IgD-negative memory B cell (primary cell): ENCODE measurements at regions not wholly inside any gene's neighbourhood (a gene's known extent, or its start where the extent isn't known, plus 50 kb on each side); places are given as distances from the start of the nearest gene placed in this dataset.
"Not testable (repeated sequence)": the region's sequence is repeated elsewhere in the genome, so short reads cannot be mapped to it uniquely, and the experiment has no call there.

Source experiments
- H3K27ac Mint-ChIP-seq, 3 donors: one replicate each; pipeline ENCODE4 v1.8.0; 2020 to 2022; ENCODE audit warnings: mild to moderate bottlenecking in 3 of 3, mixed read lengths in 3 of 3, moderate library complexity in 1 of 3
- H3K27me3 Mint-ChIP-seq: one replicate; pipeline ENCODE4 v1.8.0; 2021; ENCODE audit warnings: mixed read lengths
- H3K36me3 Mint-ChIP-seq: one replicate; pipeline ENCODE4 v1.8.0; 2020; ENCODE audit warnings: mild to moderate bottlenecking, mixed read lengths
- H3K4me1 Mint-ChIP-seq, 3 donors: one replicate each; pipeline ENCODE4 v1.8.0; 2020 to 2022; ENCODE audit warnings: mixed read lengths in 3 of 3, mild to moderate bottlenecking in 1 of 3
- H3K4me3 Mint-ChIP-seq, 4 donors: one replicate each; pipeline ENCODE4 v1.8.0; 2020 to 2022; ENCODE audit warnings: mild to moderate bottlenecking in 4 of 4, mixed read lengths in 4 of 4, moderate library complexity in 3 of 4
- H3K9me3 Mint-ChIP-seq, 3 donors: one replicate each; pipeline ENCODE4 v1.8.0; 2020 to 2021; ENCODE audit warnings: mixed read lengths in 3 of 3, mild to moderate bottlenecking in 1 of 3

- Mint-ChIP-seq H3K9me3 (peaks cover 3 to 6% (median 5%) of the 10 kb centered on the region in 3 donors), H3K4me3 (no peak overlapping the region), H3K4me1 (no peaks in the 10 kb centered on the region), H3K36me3 (peaks cover 2% of the 10 kb centered on the region), H3K27me3 (no peaks in the 10 kb centered on the region), H3K27ac (no peak overlapping the region)
Measured at GRCh38 chr14:38546932-38547551, 291.1 kb upstream of the CLEC14A start.

- no peaks in the 10 kb centered on the region for H3K4me1 Mint-ChIP-seq
- no peak overlapping the region for H3K27ac Mint-ChIP-seq
- H3K4me3 Mint-ChIP-seq: no peak overlapping the region
- H3K9me3 Mint-ChIP-seq: peaks cover 3 to 5% (median 3%) of the 10 kb centered on the region in 3 donors
- peaks cover 2% of the 10 kb centered on the region for H3K36me3 Mint-ChIP-seq
- H3K27me3 Mint-ChIP-seq: no peaks in the 10 kb centered on the region
Measured at GRCh38 chr14:38544776-38545175, 288.9 kb upstream of the CLEC14A start.

DNA sequence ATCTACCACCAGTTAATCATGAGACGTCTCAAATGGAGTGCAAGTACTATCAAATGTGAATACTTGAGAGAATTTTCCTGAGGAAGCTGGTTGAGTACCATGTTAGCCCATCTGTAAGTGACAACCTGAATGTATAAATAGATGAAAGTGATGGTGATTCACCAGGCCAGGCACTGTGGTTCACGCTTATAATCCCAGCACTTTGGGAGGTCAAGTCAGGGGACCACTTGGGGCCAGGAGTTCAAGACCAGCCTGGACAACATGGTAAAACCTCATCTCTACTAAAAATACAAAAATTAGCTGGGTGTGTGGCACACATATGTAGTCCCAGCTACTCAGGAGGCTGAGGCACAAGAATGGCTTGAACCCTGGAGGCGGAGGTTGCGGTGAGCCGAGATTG is 288.0 kb upstream of the CLEC14A start:
- H3K36me3 Mint-ChIP-seq, H3K9me3 Mint-ChIP-seq, H3K4me1 Mint-ChIP-seq, H3K27me3 Mint-ChIP-seq, H3K4me3 Mint-ChIP-seq, H3K27ac Mint-ChIP-seq: not testable (repeated sequence)

GRCh38 chr14:38538053-38538452 is 282.2 kb upstream of the CLEC14A start:
- H3K27me3 Mint-ChIP-seq, H3K4me3 Mint-ChIP-seq, H3K36me3 Mint-ChIP-seq, H3K27ac Mint-ChIP-seq, H3K9me3 Mint-ChIP-seq, H3K4me1 Mint-ChIP-seq: not testable (repeated sequence)

- no peak overlapping the region for H3K4me3 Mint-ChIP-seq
- H3K27ac Mint-ChIP-seq: no peak overlapping the region
- H3K27me3 Mint-ChIP-seq: no peaks in the 10 kb centered on the region
- H3K9me3 Mint-ChIP-seq: peaks cover 0 to 6% (median 5%) of the 10 kb centered on the region in 3 donors
- no peaks in the 10 kb centered on the region for H3K36me3 Mint-ChIP-seq
- H3K4me1 Mint-ChIP-seq: no peaks in the 10 kb centered on the region
Measured at GRCh38 chr14:38536376-38537038, 280.6 kb upstream of the CLEC14A start.

GRCh38 chr14:38528582-38528981 is 272.7 kb upstream of the CLEC14A start:
- peaks cover 0 to 17% (median 4%) of the 10 kb centered on the region in 3 donors for H3K9me3 Mint-ChIP-seq
- no peaks in the 10 kb centered on the region for H3K27me3 Mint-ChIP-seq
- no peak overlapping the region for H3K4me3 Mint-ChIP-seq
- H3K27ac Mint-ChIP-seq: no peak overlapping the region
- H3K4me1 Mint-ChIP-seq: no peaks in the 10 kb centered on the region
- H3K36me3 Mint-ChIP-seq: no peaks in the 10 kb centered on the region

DNA sequence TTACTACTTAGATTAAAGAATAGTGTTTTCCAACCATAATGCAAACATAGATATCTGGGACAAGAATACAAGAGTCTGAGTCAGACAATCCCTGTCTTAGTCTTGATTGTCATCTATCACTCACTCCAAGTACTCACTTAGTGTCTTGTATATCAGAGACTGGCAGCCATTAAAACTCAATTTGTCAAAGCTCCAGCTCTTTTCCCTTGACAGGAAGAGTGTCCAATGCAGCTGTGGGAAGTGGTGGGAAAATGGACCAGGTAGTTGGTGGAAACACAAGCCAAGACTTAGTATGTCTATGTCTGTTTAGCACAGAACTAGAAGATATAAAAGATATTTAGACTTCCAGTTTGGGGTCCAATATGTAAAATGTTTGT is 271.6 kb upstream of the CLEC14A start:
- peaks cover 0 to 16% (median 4%) of the 10 kb centered on the region in 3 donors for H3K9me3 Mint-ChIP-seq
- no peaks in the 10 kb centered on the region for H3K27me3 Mint-ChIP-seq
- no peaks in the 10 kb centered on the region for H3K4me1 Mint-ChIP-seq
- H3K27ac Mint-ChIP-seq: peak overlapping the region in 1 of 3 donors; percentile 33
- H3K4me3 Mint-ChIP-seq: no peak overlapping the region
- no peaks in the 10 kb centered on the region for H3K36me3 Mint-ChIP-seq

DNA sequence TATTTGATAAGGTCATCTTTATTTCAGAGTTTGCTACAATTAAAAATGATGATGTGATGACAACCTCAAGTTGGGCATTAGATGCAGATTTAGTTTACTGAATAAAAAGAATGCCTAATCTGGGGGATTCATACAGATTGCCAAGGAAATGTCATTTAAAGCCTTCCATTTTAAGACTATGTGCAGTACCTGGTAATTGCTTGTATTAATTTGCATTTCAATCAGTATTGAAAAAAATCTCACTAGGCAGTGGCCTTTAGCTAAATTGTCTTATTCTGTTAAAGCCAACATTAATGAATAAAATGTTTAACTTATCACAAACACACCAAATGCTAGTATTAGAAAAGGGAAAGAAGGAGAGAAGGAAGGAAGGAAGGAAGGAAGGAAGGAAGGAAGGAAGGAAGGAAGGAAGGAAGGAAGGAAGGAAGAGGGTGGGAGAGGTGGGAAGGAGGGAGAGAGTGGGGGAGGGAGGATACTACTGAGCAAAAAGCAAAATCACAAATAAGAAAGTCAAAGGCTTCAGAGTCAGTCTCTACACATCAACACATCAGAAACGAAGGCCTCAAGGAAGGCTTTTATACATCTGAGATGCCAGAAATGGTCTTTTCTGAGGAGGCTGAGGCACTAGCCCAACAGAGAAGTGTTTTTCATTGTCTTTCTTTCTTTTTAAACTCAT is 271.1 kb upstream of the CLEC14A start:
- Mint-ChIP-seq H3K4me3 (no peak overlapping the region), H3K9me3 (peaks cover 0 to 13% (median 2%) of the 10 kb centered on the region in 3 donors), H3K4me1 (no peaks in the 10 kb centered on the region), H3K36me3 (no peaks in the 10 kb centered on the region), H3K27me3 (no peaks in the 10 kb centered on the region), H3K27ac (no peak overlapping the region)

- no peak overlapping the region for H3K27ac Mint-ChIP-seq
- H3K4me3 Mint-ChIP-seq: no peak overlapping the region
- H3K9me3 Mint-ChIP-seq: peaks cover 0 to 4% (median 2%) of the 10 kb centered on the region in 3 donors
- H3K27me3 Mint-ChIP-seq: no peaks in the 10 kb centered on the region
- H3K36me3 Mint-ChIP-seq: no peaks in the 10 kb centered on the region
- H3K4me1 Mint-ChIP-seq: no peaks in the 10 kb centered on the region
Measured at GRCh38 chr14:38524636-38525509, 269.0 kb upstream of the CLEC14A start.

DNA sequence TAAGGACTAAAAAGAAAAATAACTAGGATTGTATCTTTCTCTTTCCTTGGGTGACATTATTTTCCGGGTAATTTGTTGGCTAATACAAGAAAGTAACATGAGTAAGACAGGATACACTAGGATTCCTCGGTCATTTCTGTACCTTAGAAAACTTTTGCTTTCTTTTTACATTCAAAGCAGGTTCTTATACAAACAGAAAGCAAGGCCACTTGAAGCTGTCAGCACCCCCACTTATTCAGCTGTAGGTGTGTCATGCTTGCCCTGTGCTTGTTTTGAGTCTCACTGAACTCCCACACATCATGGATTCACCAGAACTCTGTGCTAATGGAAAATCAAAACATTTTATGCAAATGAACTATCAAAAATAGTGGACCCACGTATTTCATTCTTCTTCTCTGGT is 266.8 kb upstream of the CLEC14A start:
- H3K36me3 Mint-ChIP-seq: no peaks in the 10 kb centered on the region
- H3K9me3 Mint-ChIP-seq: peaks cover 0 to 4% (median 2%) of the 10 kb centered on the region in 3 donors
- no peak overlapping the region for H3K27ac Mint-ChIP-seq
- H3K4me3 Mint-ChIP-seq: no peak overlapping the region
- no peaks in the 10 kb centered on the region for H3K27me3 Mint-ChIP-seq
- no peaks in the 10 kb centered on the region for H3K4me1 Mint-ChIP-seq

DNA sequence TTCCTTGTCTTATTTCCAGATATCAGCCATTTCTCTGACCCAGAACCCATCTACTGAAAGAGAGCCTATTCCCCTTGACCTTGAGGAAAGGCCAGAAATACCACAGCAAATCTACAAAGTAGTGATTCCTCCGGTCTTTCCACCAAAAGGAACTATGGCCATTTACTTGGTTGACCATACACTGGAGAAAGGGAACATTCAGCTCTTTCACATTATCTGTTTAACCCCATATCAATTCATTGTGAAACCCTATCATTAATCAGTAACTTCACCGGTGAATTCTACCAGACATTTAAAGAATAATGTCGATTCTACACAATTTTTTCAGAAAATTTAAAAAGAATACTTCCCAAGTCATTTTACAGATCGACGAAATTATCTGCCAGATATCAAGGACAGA is 265.7 kb upstream of the CLEC14A start:
- Mint-ChIP-seq H3K4me3 (no peak overlapping the region), H3K4me1 (no peaks in the 10 kb centered on the region), H3K27ac (no peak overlapping the region), H3K27me3 (no peaks in the 10 kb centered on the region), H3K36me3 (no peaks in the 10 kb centered on the region), H3K9me3 (peaks cover 0 to 4% (median 2%) of the 10 kb centered on the region in 3 donors)

- Mint-ChIP-seq H3K27ac (no peak overlapping the region), H3K27me3 (no peaks in the 10 kb centered on the region), H3K4me1 (no peaks in the 10 kb centered on the region), H3K36me3 (no peaks in the 10 kb centered on the region), H3K4me3 (no peak overlapping the region), H3K9me3 (peaks cover 2 to 3% (median 3%) of the 10 kb centered on the region in 3 donors)
Measured at GRCh38 chr14:38517426-38517825, 261.5 kb upstream of the CLEC14A start.

GRCh38 chr14:38512236-38512635 is 256.3 kb upstream of the CLEC14A start:
- Mint-ChIP-seq H3K27me3 (no peaks in the 10 kb centered on the region), H3K27ac (no peak overlapping the region), H3K4me3 (no peak overlapping the region), H3K4me1 (no peaks in the 10 kb centered on the region), H3K36me3 (peaks cover 1% of the 10 kb centered on the region), H3K9me3 (peaks cover 0 to 6% (median 4%) of the 10 kb centered on the region in 3 donors)

- Mint-ChIP-seq H3K4me1 (no peaks in the 10 kb centered on the region), H3K36me3 (peaks cover 1% of the 10 kb centered on the region), H3K27me3 (no peaks in the 10 kb centered on the region), H3K9me3 (peaks cover 0 to 4% (median 3%) of the 10 kb centered on the region in 3 donors), H3K4me3 (no peak overlapping the region), H3K27ac (no peak overlapping the region)
Measured at GRCh38 chr14:38507299-38507698, 251.4 kb upstream of the CLEC14A start.

DNA sequence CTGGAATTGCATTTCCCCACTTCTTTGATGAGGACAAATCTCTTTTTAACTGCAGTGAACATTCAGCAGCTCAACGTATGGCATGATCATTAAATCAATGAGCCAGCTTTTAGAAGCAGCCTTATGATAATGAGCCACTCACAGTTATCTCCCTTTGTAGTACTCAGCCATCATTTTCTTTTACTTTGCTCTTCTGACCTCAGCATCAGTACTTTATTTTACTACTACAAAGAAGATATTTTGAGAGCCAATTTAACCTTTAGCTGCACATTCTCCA is 250.0 kb upstream of the CLEC14A start:
- no peaks in the 10 kb centered on the region for H3K4me1 Mint-ChIP-seq
- peaks cover 0 to 4% (median 4%) of the 10 kb centered on the region in 3 donors for H3K9me3 Mint-ChIP-seq
- H3K27me3 Mint-ChIP-seq: no peaks in the 10 kb centered on the region
- peaks cover 1% of the 10 kb centered on the region for H3K36me3 Mint-ChIP-seq
- H3K27ac Mint-ChIP-seq: no peak overlapping the region
- no peak overlapping the region for H3K4me3 Mint-ChIP-seq
